Mucosa of descending colon (tissue), 3 donors: ENCODE measurements at regions not wholly inside any gene's neighbourhood (a gene's known extent, or its start where the extent isn't known, plus 50 kb on each side); places are given as distances from the start of the nearest gene placed in this dataset.

Experiments used
- ATAC-seq: fragments of 200-7000 bp; cut with Tn5 transposase; one replicate; pipeline ENCODE4 v1.9.1; 2020; ENCODE audit warnings: mild to moderate bottlenecking, moderate library complexity
- DNase-seq, 3 donors: peaks; one replicate each; pipeline ENCODE4 v3.0.0-alpha.2; 2020
- H3K36me3 ChIP-seq: fragments of 200-600 bp; one replicate; pipeline ENCODE4 v1.8.0; 2021; ENCODE audit warnings: low read depth, mild to moderate bottlenecking
- H3K4me1 ChIP-seq: fragments of 200-600 bp; one replicate; pipeline ENCODE4 v1.8.0; 2021; ENCODE audit warnings: low read depth, mild to moderate bottlenecking
- H3K4me3 ChIP-seq: fragments of 200-600 bp; one replicate; pipeline ENCODE4 v1.8.0; 2021; ENCODE audit warnings: mild to moderate bottlenecking
- H3K9me3 ChIP-seq: fragments of 200-600 bp; one replicate; pipeline ENCODE4 v1.8.0; 2021; ENCODE audit warnings: mild to moderate bottlenecking
- CTCF ChIP-seq: fragments of 200-600 bp; IDR thresholded peaks from one replicate; pipeline ENCODE4 v1.8.0; 2022; ENCODE audit warnings: antibody characterized with exemption, mild to moderate bottlenecking
- intact Hi-C, 2 donors: fragments of 100-400 bp; cut with DNase I in 1 of 2; cut with micrococcal nuclease in 1 of 2; formaldehyde crosslinking; loops; one replicate each; pipeline versions ENCODE4 v1.11.0 to v1.11.1; 2022; cut with DNase I, micrococcal nuclease
- donor health status: DM: no; HTN: no; CAD: no; lungs with moderate emphysema.
- donor health status: DM: no; HTN: no; CAD: no.
- donor health status: DM: no; HTN: yes; CAD: no.

DNA sequence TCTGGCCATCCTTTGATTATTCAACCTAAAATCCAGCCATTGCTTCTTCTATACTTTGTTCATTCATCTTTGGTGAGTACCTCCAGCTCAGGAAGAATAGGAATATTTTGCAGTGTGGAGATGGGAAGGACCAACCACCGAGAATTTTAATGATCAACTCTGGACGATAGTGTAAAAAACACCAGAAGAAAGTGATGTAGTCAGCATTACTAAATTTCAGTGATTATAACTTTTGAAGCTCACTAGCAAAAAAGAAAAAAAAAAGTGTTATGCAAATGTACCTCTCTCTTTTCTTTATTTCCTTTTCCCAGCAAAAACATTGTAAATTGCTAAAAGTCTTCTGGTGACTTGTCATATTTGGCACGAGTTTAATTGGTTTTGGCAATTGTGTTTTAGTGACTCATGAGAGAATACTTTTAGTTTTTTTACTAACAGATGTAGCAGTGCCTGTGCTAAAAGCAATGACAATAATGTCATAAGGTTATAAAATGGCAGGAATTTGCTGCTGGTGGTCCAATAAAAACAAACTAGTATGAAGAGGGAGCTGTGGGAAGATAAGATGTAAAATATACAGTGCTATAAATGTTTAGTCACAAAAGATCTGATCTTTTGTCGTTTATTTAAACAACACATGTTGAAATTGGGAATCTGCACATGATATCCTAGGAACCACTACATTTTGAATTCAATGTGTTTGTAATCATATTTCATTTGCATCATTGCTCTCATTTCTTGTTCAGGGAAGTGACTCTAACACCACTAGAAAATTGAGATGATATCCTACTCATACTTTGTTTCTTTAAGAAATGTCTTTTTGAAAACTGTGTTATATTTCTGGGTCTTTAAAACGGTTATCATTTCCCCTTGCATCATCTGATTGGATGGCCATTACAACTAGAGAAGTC is 81.3 kb upstream of the ERCC6L2 start:
- no peaks in the 10 kb centered on the region for H3K4me1 ChIP-seq
- ATAC-seq = peak; percentile 57
- intact Hi-C loops = no loop called here
- no peaks in the 10 kb centered on the region for H3K9me3 ChIP-seq
- no peak for DNase-seq
- H3K36me3 ChIP-seq = no peaks in the 10 kb centered on the region
- no peak overlapping the region for H3K4me3 ChIP-seq
- TF ChIP-seq CTCF = no peak

DNA sequence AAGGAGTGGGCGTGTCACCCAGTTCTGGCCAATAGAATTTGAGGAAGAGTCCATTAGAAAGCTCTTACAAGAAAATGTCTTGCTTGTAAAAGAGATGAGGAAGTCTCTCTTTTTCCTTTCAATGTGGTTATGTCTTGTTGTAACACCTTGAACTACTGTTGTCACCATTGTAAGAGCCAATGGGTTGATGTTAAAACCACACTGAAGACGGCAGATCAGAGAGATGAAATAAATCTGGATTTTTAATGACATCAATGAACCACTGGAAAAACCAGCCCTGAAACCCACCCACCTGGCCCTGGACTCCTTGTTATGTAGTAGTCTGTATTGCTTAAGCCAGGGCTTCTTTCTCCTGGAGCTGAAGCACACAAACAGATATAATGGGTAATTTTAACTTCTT is 83.8 kb upstream of the ERCC6L2 start:
- Histone ChIP-seq H3K36me3 (no peaks in the 10 kb centered on the region), H3K4me1 (no peaks in the 10 kb centered on the region), H3K9me3 (no peaks in the 10 kb centered on the region), H3K4me3 (no peak overlapping the region)
- intact Hi-C loops = no loop called here
- DNase-seq (no peak), ATAC-seq (no peak)
- no peak for TF ChIP-seq CTCF

GRCh38 chr9:95791286-95791685 is 84.2 kb upstream of the ERCC6L2 start:
- ATAC-seq = no peak
- Histone ChIP-seq H3K4me1 (no peaks in the 10 kb centered on the region), H3K4me3 (no peak overlapping the region), H3K36me3 (no peaks in the 10 kb centered on the region), H3K9me3 (no peaks in the 10 kb centered on the region)
- intact Hi-C loops = no loop called here
- no peak for TF ChIP-seq CTCF
- DNase-seq = no peak

DNA sequence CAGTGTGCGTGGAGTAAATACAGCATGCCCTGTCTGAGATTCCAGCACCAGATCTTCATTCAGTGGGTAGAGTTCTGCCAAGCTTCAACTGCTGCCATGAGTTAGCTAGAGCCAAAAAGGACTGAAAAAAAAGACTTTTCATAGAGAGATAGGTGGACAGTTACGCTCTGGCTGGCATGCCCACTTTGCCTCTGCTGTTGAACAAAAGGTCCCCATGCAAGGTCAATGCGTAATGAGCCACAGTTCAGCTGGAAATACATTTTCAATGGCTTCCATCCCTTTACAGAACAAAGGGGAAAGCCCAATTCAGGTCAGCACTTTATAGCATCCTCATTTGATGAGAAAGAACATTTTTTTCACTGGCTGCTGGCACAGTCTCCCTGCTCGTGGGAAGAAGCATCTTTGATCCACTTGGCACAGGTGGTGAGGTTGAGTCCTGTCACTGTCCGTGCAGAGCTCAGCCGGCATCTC is 86.9 kb upstream of the ERCC6L2 start:
- no peak for TF ChIP-seq CTCF
- Histone ChIP-seq H3K36me3 (no peaks in the 10 kb centered on the region), H3K9me3 (no peaks in the 10 kb centered on the region), H3K4me3 (no peak overlapping the region), H3K4me1 (no peaks in the 10 kb centered on the region)
- DNase-seq (no peak), ATAC-seq (no peak)
- intact Hi-C loops = no loop called here

DNA sequence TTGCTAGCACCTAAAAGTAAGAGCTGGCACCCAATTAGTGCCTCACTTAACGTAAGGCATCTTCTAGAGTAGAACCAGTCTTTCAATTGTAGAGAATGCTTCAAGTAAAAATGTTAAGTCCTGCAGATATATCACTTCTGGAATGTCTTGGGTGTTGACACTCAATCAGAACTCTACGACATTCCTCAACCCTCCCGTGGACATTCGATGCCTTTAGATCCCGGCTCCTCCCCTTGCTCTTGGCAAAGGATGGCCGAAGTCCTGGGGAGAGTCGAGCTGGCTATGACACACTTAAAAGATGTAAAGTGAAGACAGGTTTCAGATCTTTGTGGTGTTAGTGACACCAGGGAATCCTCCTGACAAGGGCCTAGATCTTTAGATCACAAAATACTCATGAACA is 87.5 kb upstream of the ERCC6L2 start:
- H3K9me3 ChIP-seq = no peaks in the 10 kb centered on the region
- intact Hi-C loops = no loop called here
- TF ChIP-seq CTCF = no peak

More for the DNA sequence above, 87.5 kb upstream of the ERCC6L2 start:
- Histone ChIP-seq H3K4me3 (no peak overlapping the region), H3K4me1 (no peaks in the 10 kb centered on the region), H3K36me3 (no peaks in the 10 kb centered on the region)
- ATAC-seq (no peak), DNase-seq (no peak)
